Esophagus muscularis mucosa (tissue), 3 donors: ENCODE measurements at regions not wholly inside any gene's neighbourhood (a gene's known extent, or its start where the extent isn't known, plus 50 kb on each side); places are given as distances from the start of the nearest gene placed in this dataset.

Source experiments
- POLR2A ChIP-seq: fragments of 450-650 bp; IDR thresholded peaks from one replicate; pipeline ENCODE4 v1.6.1; 2017; ENCODE audit warnings: antibody characterized with exemption, moderate library complexity, mild to moderate bottlenecking, low read depth
- TF ChIP-seq, protein P1 (sequence below), 3 experiments: fragments of 200-600 bp in 2 of 3; fragments of 450-650 bp in 1 of 3; sonication (generic) in 2 of 3; IDR thresholded peaks; one replicate each; pipeline ENCODE4 v1.5.1; 2017 to 2019; ENCODE audit warnings: antibody characterized with exemption in 3 of 3, mild to moderate bottlenecking in 2 of 3, moderate library complexity in 1 of 3

DNA sequence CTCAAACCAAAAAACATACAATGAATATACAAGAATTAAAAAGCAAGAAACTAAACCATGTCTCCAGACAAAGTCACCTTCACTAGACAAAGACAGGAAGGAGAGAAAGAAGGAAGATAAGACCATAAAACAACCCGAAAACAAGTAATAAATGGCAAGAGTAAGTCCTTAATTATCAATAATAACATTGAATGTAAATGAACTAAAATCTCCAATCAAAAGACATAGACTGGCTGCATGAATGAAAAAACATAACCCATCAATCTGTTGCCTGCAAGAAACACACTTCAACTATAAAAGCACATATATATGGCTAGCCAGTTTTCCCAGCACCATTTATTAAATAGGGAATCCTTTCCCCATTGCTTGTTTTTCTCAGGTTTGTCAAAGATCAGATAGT, 100.8 kb upstream of the SAMSN1 start:
- TF ChIP-seq, protein P1, sequence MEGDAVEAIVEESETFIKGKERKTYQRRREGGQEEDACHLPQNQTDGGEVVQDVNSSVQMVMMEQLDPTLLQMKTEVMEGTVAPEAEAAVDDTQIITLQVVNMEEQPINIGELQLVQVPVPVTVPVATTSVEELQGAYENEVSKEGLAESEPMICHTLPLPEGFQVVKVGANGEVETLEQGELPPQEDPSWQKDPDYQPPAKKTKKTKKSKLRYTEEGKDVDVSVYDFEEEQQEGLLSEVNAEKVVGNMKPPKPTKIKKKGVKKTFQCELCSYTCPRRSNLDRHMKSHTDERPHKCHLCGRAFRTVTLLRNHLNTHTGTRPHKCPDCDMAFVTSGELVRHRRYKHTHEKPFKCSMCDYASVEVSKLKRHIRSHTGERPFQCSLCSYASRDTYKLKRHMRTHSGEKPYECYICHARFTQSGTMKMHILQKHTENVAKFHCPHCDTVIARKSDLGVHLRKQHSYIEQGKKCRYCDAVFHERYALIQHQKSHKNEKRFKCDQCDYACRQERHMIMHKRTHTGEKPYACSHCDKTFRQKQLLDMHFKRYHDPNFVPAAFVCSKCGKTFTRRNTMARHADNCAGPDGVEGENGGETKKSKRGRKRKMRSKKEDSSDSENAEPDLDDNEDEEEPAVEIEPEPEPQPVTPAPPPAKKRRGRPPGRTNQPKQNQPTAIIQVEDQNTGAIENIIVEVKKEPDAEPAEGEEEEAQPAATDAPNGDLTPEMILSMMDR (IDR thresholded peaks at IDR 0.05): no peak
- no peak for TF ChIP-seq POLR2A
